H1 (cell line): ENCODE measurements at regions not wholly inside any gene's neighbourhood (a gene's known extent, or its start where the extent isn't known, plus 50 kb on each side); places are given as distances from the start of the nearest gene placed in this dataset.

Experiments
- ATF3 ChIP-seq: IDR thresholded peaks from 2 replicates; pipeline ENCODE4 v1.6.1; 2011; ENCODE audit warnings: low read depth, mild to moderate bottlenecking, low read length; ENCODE audit not compliant: insufficient read depth
- SAP30 ChIP-seq: fragments of 300-600 bp; sonication (generic); IDR thresholded peaks from 2 replicates; pipeline ENCODE4 v1.7.1; 2012; ENCODE audit warnings: low read length, moderate library complexity, mild to moderate bottlenecking, inconsistent platforms; ENCODE audit not compliant: insufficient read depth, insufficient replicate concordance
- SIN3A ChIP-seq, 2 experiments: IDR thresholded peaks in 1 of 2; conservative IDR thresholded peaks in 1 of 2; 2 replicates each; pipeline ENCODE4 v1.6.1; 2011 to 2012; ENCODE audit warnings: low read length in 2 of 2, improper control_type of control experiment in 1 of 2, low read depth in 1 of 2, mild to moderate bottlenecking in 1 of 2

GRCh38 chr7:25037325-25037724 is 57.3 kb upstream of the OSBPL3 start (continued):
- no peak for TF ChIP-seq ATF3
- TF ChIP-seq SAP30 = no peak
- no peak for TF ChIP-seq SIN3A (conservative IDR thresholded peaks at IDR 0.05 in 1 of 2, IDR thresholded peaks at IDR 0.05 in 1 of 2; ENCODE audit: low read depth in 1 of 2, low read length in 2 of 2)
- TF ChIP-seq, all 59 proteins: peak for 0
